SJSA1 (cell line): ENCODE measurements at regions not wholly inside any gene's neighbourhood (a gene's known extent, or its start where the extent isn't known, plus 50 kb on each side); places are given as distances from the start of the nearest gene placed in this dataset.

Source experiments
- DNase-seq, 2 experiments: peaks; one replicate each; pipeline ENCODE4 v3.0.0-alpha.2; 2015 to 2020; ENCODE audit warnings: low spot score in 2 of 2, low read depth in 1 of 2
- H3K27ac ChIP-seq: fragments of 250-450 bp; sonication (Bioruptor Pico); 2 replicates; pipeline ENCODE4 v1.5.1; 2020; ENCODE audit warnings: mild to moderate bottlenecking, moderate library complexity
- H3K27me3 ChIP-seq: fragments of 250-450 bp; sonication (Bioruptor Pico); replicated peaks from 2 replicates; pipeline ENCODE4 v1.5.1; 2020; ENCODE audit warnings: mild to moderate bottlenecking, moderate library complexity
- H3K36me3 ChIP-seq: fragments of 250-450 bp; sonication (Bioruptor Pico); 2 replicates; pipeline ENCODE4 v1.5.1; 2020; ENCODE audit warnings: mild to moderate bottlenecking
- H3K4me1 ChIP-seq: fragments of 250-450 bp; sonication (Bioruptor Pico); replicated peaks from 2 replicates; pipeline ENCODE4 v1.6.1; 2021; ENCODE audit warnings: mild to moderate bottlenecking
- H3K4me3 ChIP-seq: fragments of 250-450 bp; sonication (Bioruptor Pico); 2 replicates; pipeline ENCODE4 v1.5.1; 2020; ENCODE audit warnings: mild to moderate bottlenecking
- H3K9me3 ChIP-seq: fragments of 250-450 bp; sonication (Bioruptor Pico); replicated peaks from 2 replicates; pipeline ENCODE4 v1.5.1; 2020; ENCODE audit warnings: mild to moderate bottlenecking

DNA sequence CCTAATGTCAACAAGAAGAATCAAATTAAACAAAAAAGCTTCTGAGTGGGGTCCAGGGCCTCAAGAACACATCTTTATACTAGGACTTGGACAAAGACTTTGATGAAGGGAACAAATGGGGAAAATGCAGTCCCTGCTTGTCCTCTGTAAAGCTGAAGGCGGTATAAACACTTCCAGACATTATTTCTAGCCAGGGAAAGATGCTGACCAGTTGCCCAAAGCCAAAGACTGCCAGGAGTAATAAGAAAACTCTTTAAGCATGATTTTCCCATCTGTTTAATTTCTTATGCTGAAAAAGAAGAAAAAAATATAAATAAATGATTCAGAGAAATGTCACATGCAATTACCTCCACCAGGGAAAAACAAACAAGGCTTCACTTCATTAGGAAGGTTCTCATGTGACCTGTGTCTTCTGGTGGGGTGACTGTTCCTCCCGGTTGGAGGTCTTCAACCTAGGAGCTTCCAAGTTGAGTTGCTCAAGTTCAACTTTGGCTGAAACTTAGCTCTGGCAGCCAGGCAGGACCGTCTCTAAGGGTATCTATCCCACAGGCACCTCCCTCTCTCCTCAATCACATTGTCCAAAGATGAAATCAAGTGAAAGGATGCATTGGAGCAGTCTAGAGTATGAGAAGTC is 65.2 kb upstream of the KCNE2 start:
- no peak overlapping the region for H3K27ac ChIP-seq
- no peak overlapping the region for H3K4me3 ChIP-seq
- DNase-seq, result no peak
- H3K9me3 ChIP-seq, result no peaks in the 10 kb centered on the region
- no peaks in the 10 kb centered on the region for H3K36me3 ChIP-seq
- H3K27me3 ChIP-seq, result peaks cover 3% of the 10 kb centered on the region; the same call in 1 of the 2 replicates
- no peaks in the 10 kb centered on the region for H3K4me1 ChIP-seq

DNA sequence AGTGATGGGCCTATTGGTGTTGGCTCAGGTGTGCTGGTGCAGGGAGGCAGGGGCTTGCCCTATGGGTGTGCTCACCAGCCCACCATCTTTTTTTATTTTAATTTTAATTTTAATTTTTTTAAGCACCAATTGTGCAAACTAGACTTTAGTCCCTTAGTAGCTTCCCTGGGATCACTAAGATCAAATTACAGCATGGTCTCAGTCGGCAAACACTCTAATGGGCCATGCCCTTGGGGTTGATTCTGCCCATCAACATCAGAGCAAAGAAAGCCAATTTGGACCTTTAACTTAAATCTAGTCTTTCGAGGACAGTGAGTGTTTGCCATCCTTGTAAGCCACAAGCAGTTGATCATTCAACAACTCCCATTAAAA is 64.7 kb upstream of the KCNE2 start:
- no peaks in the 10 kb centered on the region for H3K9me3 ChIP-seq
- H3K27ac ChIP-seq, result no peak overlapping the region
- no peak for DNase-seq
- H3K27me3 ChIP-seq, result peaks cover 3% of the 10 kb centered on the region; the same call in 1 of the 2 replicates
- no peaks in the 10 kb centered on the region for H3K4me1 ChIP-seq
- H3K4me3 ChIP-seq, result no peak overlapping the region
- no peaks in the 10 kb centered on the region for H3K36me3 ChIP-seq

DNA sequence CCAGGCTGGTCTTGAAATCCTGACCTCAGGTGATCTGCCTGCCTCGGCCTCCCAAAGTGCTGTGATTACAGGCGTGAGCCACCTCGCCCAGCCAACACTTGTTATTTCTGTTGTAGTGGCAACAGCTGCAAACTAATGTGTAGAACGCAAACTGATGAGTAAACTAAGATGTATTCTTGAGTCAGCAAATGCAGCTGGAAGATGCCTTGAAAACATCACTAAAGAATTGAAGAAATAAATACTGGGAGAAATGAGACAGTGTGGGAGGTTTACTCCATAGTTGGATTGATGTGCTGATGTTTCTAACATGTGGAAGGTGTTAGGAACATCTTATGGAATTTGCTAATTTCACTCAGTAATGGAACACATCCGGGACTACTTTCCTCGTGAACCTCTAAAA is 61.3 kb upstream of the KCNE2 start:
- Histone ChIP-seq H3K4me3 (no peak overlapping the region), H3K27me3 (peaks cover 3% of the 10 kb centered on the region; the same call in 1 of the 2 replicates), H3K27ac (no peak overlapping the region), H3K9me3 (no peaks in the 10 kb centered on the region), H3K36me3 (no peaks in the 10 kb centered on the region), H3K4me1 (no peaks in the 10 kb centered on the region)
- no peak for DNase-seq

DNA sequence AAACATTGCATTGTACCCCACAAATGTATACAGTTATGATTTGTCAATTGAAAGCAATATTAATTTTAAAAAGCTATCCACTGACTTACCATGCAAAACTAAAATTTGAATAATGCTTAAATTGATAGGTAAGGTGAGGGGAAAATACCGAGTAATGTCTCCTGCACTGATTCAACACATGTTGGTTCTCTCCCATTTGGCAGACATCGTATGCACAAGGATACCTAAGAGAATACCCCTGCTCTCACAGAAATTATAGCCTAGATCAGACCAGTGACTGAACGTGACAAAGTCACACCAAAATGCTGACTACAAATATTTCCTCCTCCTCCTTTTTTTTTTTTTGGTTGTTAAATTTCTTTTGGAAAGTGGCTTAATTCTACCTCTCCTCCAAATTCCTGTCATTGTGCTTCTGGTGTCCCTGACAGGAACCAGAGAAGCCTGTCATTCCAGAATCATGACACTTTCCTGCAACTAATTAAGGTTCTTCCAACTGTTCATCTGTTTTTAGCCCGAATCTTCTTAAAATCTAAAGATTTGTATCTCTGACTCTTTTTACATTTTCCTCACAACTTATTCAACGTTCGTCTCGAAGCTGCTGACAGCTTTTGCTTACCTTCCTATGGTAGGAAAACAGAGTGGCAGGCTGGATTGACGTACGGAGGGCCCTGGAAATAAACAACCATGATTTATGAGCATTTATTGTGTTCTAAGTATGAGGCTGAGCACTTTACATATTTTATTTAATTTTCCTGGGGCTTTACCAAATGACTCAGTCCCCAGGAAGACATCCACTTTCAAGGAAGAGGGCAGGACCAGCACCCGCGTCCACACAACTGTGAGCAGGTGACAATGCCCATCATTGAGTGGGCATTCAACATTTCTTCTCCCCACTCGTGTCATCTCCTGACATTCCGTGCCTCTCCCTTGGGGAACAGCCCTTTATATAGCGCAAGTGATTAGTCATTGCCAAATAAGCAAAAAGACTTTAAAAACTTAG is 57.9 kb upstream of the KCNE2 start:
- no peak overlapping the region for H3K4me3 ChIP-seq
- no peaks in the 10 kb centered on the region for H3K9me3 ChIP-seq
- no peak overlapping the region for H3K27ac ChIP-seq
- H3K27me3 ChIP-seq, result no peaks in the 10 kb centered on the region
- no peak for DNase-seq
- H3K4me1 ChIP-seq, result no peaks in the 10 kb centered on the region
- H3K36me3 ChIP-seq, result no peaks in the 10 kb centered on the region

DNA sequence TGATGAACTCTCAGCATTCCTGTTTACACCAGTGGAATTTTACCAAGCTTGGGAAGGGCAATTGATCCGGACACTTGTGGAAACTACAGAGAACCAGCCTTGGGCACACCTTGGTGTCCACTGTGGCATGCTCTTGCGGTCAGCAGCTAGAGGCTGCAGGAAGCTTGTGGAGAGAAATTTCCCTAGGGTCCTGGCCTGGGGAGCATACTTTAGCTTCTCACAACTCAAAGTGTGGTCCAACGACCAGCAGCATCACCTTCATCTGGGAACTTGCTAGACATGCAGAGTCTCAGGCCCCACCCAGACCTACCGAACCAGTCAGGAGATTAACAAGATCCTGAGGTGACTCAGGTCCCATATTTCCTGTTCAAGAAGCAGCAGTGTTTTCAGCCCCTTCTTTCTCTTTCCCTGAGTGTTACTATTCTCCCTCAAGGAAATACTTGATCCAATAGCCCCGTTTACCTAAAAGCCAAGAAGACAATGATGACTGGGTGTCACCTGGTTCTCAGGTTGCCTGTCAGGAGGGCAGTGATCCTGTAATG is 55.7 kb upstream of the KCNE2 start:
- H3K27me3 ChIP-seq, result no peaks in the 10 kb centered on the region
- H3K4me1 ChIP-seq, result peaks cover 6% of the 10 kb centered on the region
- H3K36me3 ChIP-seq, result no peaks in the 10 kb centered on the region
- DNase-seq, result no peak
- no peak overlapping the region for H3K27ac ChIP-seq
- H3K9me3 ChIP-seq, result no peaks in the 10 kb centered on the region
- no peak overlapping the region for H3K4me3 ChIP-seq

DNA sequence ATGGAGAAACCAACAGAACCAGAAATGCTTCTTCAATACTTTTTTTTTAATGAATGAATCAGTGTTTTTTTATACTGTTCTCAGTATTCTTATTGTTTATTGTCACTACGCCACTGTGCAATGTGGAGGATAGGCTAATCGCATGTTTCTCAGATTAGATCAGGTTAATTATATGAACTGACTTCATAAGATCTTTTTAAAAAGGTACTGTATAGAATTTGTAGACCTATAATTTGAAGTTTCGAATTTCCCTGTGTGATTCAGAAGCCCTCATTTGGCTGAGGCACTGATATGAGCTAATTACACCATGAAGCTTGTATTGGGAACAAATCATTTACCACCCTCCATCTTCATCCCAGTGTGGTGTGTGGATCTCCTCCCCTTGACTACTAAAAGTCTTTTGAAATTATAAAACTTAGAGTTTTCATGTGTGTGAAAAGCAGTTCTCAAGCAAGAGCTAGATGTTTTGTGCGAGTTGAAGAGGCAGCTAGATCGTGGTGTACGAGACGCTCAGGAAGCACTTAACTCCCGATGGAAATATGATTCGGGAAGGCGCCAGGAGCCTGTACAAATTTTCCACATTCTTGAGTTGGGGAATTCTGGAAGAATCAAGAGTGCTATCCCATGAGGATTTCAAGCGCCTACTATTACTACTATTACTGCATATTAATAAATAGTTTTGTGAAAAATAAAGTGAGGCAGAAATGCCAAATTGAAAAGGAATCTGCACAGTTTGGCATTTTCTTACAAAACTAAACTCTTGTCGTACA is 52.1 kb upstream of the KCNE2 start:
- H3K4me1 ChIP-seq, result peaks cover 12% of the 10 kb centered on the region
- H3K27me3 ChIP-seq, result no peaks in the 10 kb centered on the region
- no peak overlapping the region for H3K27ac ChIP-seq
- H3K36me3 ChIP-seq, result no peaks in the 10 kb centered on the region
- no peaks in the 10 kb centered on the region for H3K9me3 ChIP-seq
- no peak for DNase-seq
- H3K4me3 ChIP-seq, result no peak overlapping the region

DNA sequence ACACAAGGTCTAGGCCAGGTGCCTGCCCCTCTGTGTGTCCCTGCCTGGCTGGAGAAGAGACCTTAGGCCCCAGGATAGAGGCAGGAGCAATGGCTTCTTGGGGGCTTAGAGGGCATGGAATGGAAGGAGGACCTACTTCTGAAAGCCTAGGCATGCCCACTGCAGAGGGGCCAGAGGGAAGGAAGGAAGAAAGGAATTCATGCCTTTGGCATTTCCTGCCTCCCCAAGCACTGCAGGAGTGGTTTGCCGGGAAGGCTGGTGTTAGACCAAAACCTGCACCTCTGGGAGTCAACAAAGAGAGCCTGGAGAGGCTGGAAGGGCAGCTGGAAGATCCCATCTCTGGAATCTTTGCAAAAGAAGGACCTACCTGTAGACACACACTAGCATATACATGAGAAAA is 50.7 kb upstream of the KCNE2 start:
- Histone ChIP-seq H3K4me1 (peaks cover 12% of the 10 kb centered on the region), H3K27ac (no peak overlapping the region), H3K27me3 (no peaks in the 10 kb centered on the region), H3K9me3 (no peaks in the 10 kb centered on the region), H3K4me3 (no peak overlapping the region), H3K36me3 (no peaks in the 10 kb centered on the region)
- DNase-seq, result no peak
